HCT116 (cell line): ENCODE measurements at regions not wholly inside any gene's neighbourhood (a gene's known extent, or its start where the extent isn't known, plus 50 kb on each side); places are given as distances from the start of the nearest gene placed in this dataset.

Experiments used
- ATAC-seq: fragments of 200-7000 bp; cut with Tn5 transposase; 2 replicates; pipeline ENCODE4 v1.9.1; 2020; ENCODE audit warnings: mild to moderate bottlenecking, moderate library complexity
- BruUV-seq: library from RNA; stranded (reverse); fragments of 400-500 nt; replicated peaks from 2 replicates; lab custom pipeline; 2021; lab: Mats Ljungman, UMichigan
- CTCF ChIA-PET: fragments of 300-600 bp; sonication (Branson Sonifier 250); formaldehyde crosslinking; loops from one replicate; lab custom pipeline; 2021; ENCODE audit warnings: antibody characterized with exemption; lab: Charles Lee
- POLR2A ChIA-PET: fragments of 300-600, 350-600 bp; sonication (Branson Sonifier 250); formaldehyde crosslinking; loops from one replicate; lab custom pipeline; 2021; ENCODE audit warnings: antibody characterized with exemption; lab: Charles Lee
- RAD21 ChIA-PET, 2 experiments: fragments of 300-600 bp; sonication (Branson Sonifier 250); formaldehyde crosslinking; loops; one replicate each; lab custom pipeline; 2023; ENCODE audit warnings: low total read pairs in 2 of 2; ENCODE audit not compliant: uncharacterized antibody in 2 of 2, unreplicated experiment in 2 of 2, low non-redundant PET in 1 of 2; lab: Charles Lee
- DNase-seq: peaks from one replicate; pipeline ENCODE4 v3.0.0-alpha.2; 2010; ENCODE audit warnings: low read depth, low spot score
- H2AFZ ChIP-seq: fragments of 200-600 bp; shearing (Covaris generic), sonication (generic); 2 replicates; pipeline ENCODE4 v1.6.1; 2017; ENCODE audit warnings: low read depth, mixed run types, mixed read lengths, antibody characterized with exemption, low read length; ENCODE audit not compliant: poor library complexity, severe bottlenecking
- H3K27ac ChIP-seq: 2 replicates; pipeline ENCODE4 v1.5.1; 2012; ENCODE audit warnings: low read depth, low read length
- H3K27me3 ChIP-seq: fragments of 200-600 bp; sonication (generic); 2 replicates; pipeline ENCODE4 v1.6.1; 2016; ENCODE audit warnings: mixed run types, low read length, mixed read lengths; ENCODE audit not compliant: insufficient read depth
- H3K36me3 ChIP-seq, 2 experiments: fragments of 200-500 bp in 1 of 2; fragments of 200-600 bp in 1 of 2; sonication (Bioruptor generic) in 1 of 2; sonication (generic) in 1 of 2; 2 replicates each; pipeline versions ENCODE4 v1.5.1 to v1.6.1; 2014 to 2016; ENCODE audit warnings: low read length in 2 of 2, inconsistent platforms in 1 of 2, mixed read lengths in 1 of 2, mixed run types in 1 of 2; ENCODE audit not compliant: insufficient read depth in 2 of 2, control insufficient read depth in 1 of 2
- H3K4me1 ChIP-seq, 2 experiments: fragments of 200-600 bp in 1 of 2; sonication (generic) in 1 of 2; 2 replicates each; pipeline versions ENCODE4 v1.5.1 to v1.6.1; 2012 to 2017; ENCODE audit warnings: low read length in 2 of 2, inconsistent platforms in 1 of 2, mild to moderate bottlenecking in 1 of 2, mixed read lengths in 1 of 2, mixed run types in 1 of 2, moderate library complexity in 1 of 2; ENCODE audit not compliant: insufficient read depth in 2 of 2, control insufficient read depth in 1 of 2
- H3K4me2 ChIP-seq: fragments of 200-600 bp; sonication (generic); 2 replicates; pipeline ENCODE4 v1.6.1; 2017; ENCODE audit warnings: mixed run types, low read length, mixed read lengths
- H3K4me3 ChIP-seq, 2 experiments: fragments of 200-600 bp in 1 of 2; sonication (generic) in 1 of 2; replicated peaks in 1 of 2; 2 replicates each; pipeline ENCODE4 v1.5.1; 2011 to 2016; ENCODE audit warnings: low read length in 2 of 2, control low read depth in 1 of 2, low read depth in 1 of 2, mild to moderate bottlenecking in 1 of 2, mixed read lengths in 1 of 2, mixed run types in 1 of 2
- H3K79me2 ChIP-seq: fragments of 200-600 bp; sonication (generic); 2 replicates; pipeline ENCODE4 v1.6.1; 2017; ENCODE audit warnings: mild to moderate bottlenecking, mixed run types, low read length, moderate library complexity, mixed read lengths; ENCODE audit not compliant: insufficient read depth
- H3K9ac ChIP-seq: fragments of 200-600 bp; sonication (generic); 2 replicates; pipeline ENCODE4 v1.6.1; 2016; ENCODE audit warnings: low read length, mixed read lengths
- H3K9me2 ChIP-seq: fragments of 200-600 bp; sonication (generic), shearing (Covaris generic); 2 replicates; pipeline ENCODE4 v1.6.1; 2017; ENCODE audit warnings: mixed run types, mild to moderate bottlenecking, moderate library complexity; ENCODE audit not compliant: insufficient read depth
- H3K9me3 ChIP-seq, 2 experiments: fragments of 200-500 bp in 1 of 2; fragments of 200-600 bp in 1 of 2; sonication (Bioruptor generic) in 1 of 2; sonication (generic) in 1 of 2; 2 replicates each; pipeline ENCODE4 v1.6.1; 2014 to 2017; ENCODE audit warnings: low read length in 2 of 2, mixed read lengths in 2 of 2, inconsistent platforms in 1 of 2, low read depth in 1 of 2, mild to moderate bottlenecking in 1 of 2, mixed run types in 1 of 2, moderate library complexity in 1 of 2; ENCODE audit not compliant: control insufficient read depth in 1 of 2, insufficient read depth in 1 of 2
- H4K20me1 ChIP-seq: fragments of 200-600 bp; sonication (generic), shearing (Covaris generic); 2 replicates; pipeline ENCODE4 v1.6.1; 2017; ENCODE audit warnings: mixed run types, mild to moderate bottlenecking, moderate library complexity; ENCODE audit not compliant: insufficient read depth
- ATF3 ChIP-seq: IDR thresholded peaks from 2 replicates; pipeline ENCODE4 v1.6.1; 2012
- CEBPB ChIP-seq: IDR thresholded peaks from 2 replicates; pipeline ENCODE4 v1.6.1; 2012; ENCODE audit warnings: low read depth
- EGR1 ChIP-seq: IDR thresholded peaks from 2 replicates; pipeline ENCODE4 v1.6.1; 2012; ENCODE audit warnings: low read depth
- ELF1 ChIP-seq: IDR thresholded peaks from 2 replicates; pipeline ENCODE4 v1.6.1; 2012; ENCODE audit warnings: low read depth, borderline replicate concordance
- EZH2 ChIP-seq: fragments of 200-600 bp; sonication (generic); IDR thresholded peaks from 2 replicates; pipeline ENCODE4 v1.6.1; 2017; ENCODE audit warnings: antibody characterized with exemption, mixed run types
- FOSL1 ChIP-seq: IDR thresholded peaks from 2 replicates; pipeline ENCODE4 v1.6.1; 2012; ENCODE audit warnings: low read depth
- POLR2A ChIP-seq: IDR thresholded peaks from 2 replicates; pipeline ENCODE4 v1.7.0; 2011; ENCODE audit warnings: borderline replicate concordance; ENCODE audit not compliant: insufficient read depth, insufficient read length; ENCODE audit errors: extremely low read depth
- POLR2AphosphoS5 ChIP-seq: IDR thresholded peaks from 2 replicates; pipeline ENCODE4 v1.6.1; 2011; ENCODE audit warnings: mild to moderate bottlenecking, low read depth, low read length, moderate library complexity
- RAD21 ChIP-seq: IDR thresholded peaks from 2 replicates; pipeline ENCODE4 v1.6.1; 2012; ENCODE audit warnings: low read depth, mild to moderate bottlenecking
- SIN3A ChIP-seq: IDR thresholded peaks from 2 replicates; pipeline ENCODE4 v1.6.1; 2012; ENCODE audit warnings: low read depth
- SP1 ChIP-seq: IDR thresholded peaks from 2 replicates; pipeline ENCODE4 v1.6.1; 2012; ENCODE audit warnings: low read depth
- SRF ChIP-seq: IDR thresholded peaks from 2 replicates; pipeline ENCODE4 v1.6.1; 2012; ENCODE audit warnings: low read depth
- TCF7L2 ChIP-seq: IDR thresholded peaks from 2 replicates; pipeline ENCODE4 v1.7.0; 2011; ENCODE audit warnings: borderline replicate concordance, inconsistent platforms; ENCODE audit not compliant: insufficient read depth, insufficient read length; ENCODE audit errors: extremely low read depth
- YY1 ChIP-seq: IDR thresholded peaks from 2 replicates; pipeline ENCODE4 v1.6.1; 2011; ENCODE audit warnings: low read length, low read depth, moderate library complexity, mild to moderate bottlenecking; ENCODE audit not compliant: insufficient replicate concordance; ENCODE audit errors: extremely low read depth
- ZFX ChIP-seq: fragments of 450-650 bp; IDR thresholded peaks from 2 replicates; pipeline ENCODE4 v1.6.1; 2017
- ZNF274 ChIP-seq: fragments of 200-500 bp; sonication (Bioruptor generic); IDR thresholded peaks from 2 replicates; pipeline ENCODE4 v1.6.1; 2014; ENCODE audit warnings: mild to moderate bottlenecking, low read depth, low read length, inconsistent platforms
- intact Hi-C: fragments of 100-400 bp; cut with micrococcal nuclease; formaldehyde crosslinking; loops from 2 replicates; pipeline ENCODE4 v1.10.0; 2022
- TF ChIP-seq, protein P1 (sequence below): IDR thresholded peaks from 2 replicates; pipeline ENCODE4 v1.6.1; 2011; ENCODE audit warnings: mild to moderate bottlenecking, low read length, moderate library complexity; ENCODE audit not compliant: insufficient replicate concordance; ENCODE audit errors: extremely low read depth
- TF ChIP-seq, protein P2 (sequence below): IDR thresholded peaks from 2 replicates; pipeline ENCODE4 v1.6.1; 2012
- TF ChIP-seq, protein P3 (sequence below): IDR thresholded peaks from 2 replicates; pipeline ENCODE4 v1.6.1; 2012; ENCODE audit warnings: low read depth
- TF ChIP-seq, protein P4 (sequence below), 3 experiments: fragments of 200-600 bp in 1 of 3; sonication (generic) in 1 of 3; IDR thresholded peaks in 2 of 3; conservative IDR thresholded peaks in 1 of 3; 2 replicates each; pipeline ENCODE4 v1.5.1; 2012 to 2017; ENCODE audit warnings: low read depth in 2 of 3, low read length in 2 of 3, antibody characterized with exemption in 1 of 3, borderline replicate concordance in 1 of 3, control low read depth in 1 of 3, mild to moderate bottlenecking in 1 of 3, mixed read lengths in 1 of 3, mixed run types in 1 of 3, moderate library complexity in 1 of 3; ENCODE audit not compliant: insufficient read depth in 1 of 3

GRCh38 chr1:221442056-221442455, 299.8 kb downstream of the DUSP10 start:
- BruUV-seq: no TSS peak
- H3K27me3 ChIP-seq: no peaks in the 10 kb centered on the region
- ChIA-PET RAD21 (no interaction called here), CTCF (no interaction called here), POLR2A (no interaction called here)
- TF ChIP-seq FOSL1 (no peak), POLR2AphosphoS5 (no peak), TCF7L2 (no peak), CEBPB (no peak), SIN3A (no peak), POLR2A (no peak), ZFX (no peak), ZNF274 (no peak), ELF1 (no peak), EGR1 (no peak), ATF3 (no peak), SRF (no peak), EZH2 (no peak), YY1 (no peak), SP1 (no peak), RAD21 (no peak)
- TF ChIP-seq, protein P1, sequence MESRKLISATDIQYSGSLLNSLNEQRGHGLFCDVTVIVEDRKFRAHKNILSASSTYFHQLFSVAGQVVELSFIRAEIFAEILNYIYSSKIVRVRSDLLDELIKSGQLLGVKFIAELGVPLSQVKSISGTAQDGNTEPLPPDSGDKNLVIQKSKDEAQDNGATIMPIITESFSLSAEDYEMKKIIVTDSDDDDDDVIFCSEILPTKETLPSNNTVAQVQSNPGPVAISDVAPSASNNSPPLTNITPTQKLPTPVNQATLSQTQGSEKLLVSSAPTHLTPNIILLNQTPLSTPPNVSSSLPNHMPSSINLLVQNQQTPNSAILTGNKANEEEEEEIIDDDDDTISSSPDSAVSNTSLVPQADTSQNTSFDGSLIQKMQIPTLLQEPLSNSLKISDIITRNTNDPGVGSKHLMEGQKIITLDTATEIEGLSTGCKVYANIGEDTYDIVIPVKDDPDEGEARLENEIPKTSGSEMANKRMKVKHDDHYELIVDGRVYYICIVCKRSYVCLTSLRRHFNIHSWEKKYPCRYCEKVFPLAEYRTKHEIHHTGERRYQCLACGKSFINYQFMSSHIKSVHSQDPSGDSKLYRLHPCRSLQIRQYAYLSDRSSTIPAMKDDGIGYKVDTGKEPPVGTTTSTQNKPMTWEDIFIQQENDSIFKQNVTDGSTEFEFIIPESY: no peak
- TF ChIP-seq, protein P2, sequence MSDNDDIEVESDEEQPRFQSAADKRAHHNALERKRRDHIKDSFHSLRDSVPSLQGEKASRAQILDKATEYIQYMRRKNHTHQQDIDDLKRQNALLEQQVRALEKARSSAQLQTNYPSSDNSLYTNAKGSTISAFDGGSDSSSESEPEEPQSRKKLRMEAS: no peak
- TF ChIP-seq, protein P3, sequence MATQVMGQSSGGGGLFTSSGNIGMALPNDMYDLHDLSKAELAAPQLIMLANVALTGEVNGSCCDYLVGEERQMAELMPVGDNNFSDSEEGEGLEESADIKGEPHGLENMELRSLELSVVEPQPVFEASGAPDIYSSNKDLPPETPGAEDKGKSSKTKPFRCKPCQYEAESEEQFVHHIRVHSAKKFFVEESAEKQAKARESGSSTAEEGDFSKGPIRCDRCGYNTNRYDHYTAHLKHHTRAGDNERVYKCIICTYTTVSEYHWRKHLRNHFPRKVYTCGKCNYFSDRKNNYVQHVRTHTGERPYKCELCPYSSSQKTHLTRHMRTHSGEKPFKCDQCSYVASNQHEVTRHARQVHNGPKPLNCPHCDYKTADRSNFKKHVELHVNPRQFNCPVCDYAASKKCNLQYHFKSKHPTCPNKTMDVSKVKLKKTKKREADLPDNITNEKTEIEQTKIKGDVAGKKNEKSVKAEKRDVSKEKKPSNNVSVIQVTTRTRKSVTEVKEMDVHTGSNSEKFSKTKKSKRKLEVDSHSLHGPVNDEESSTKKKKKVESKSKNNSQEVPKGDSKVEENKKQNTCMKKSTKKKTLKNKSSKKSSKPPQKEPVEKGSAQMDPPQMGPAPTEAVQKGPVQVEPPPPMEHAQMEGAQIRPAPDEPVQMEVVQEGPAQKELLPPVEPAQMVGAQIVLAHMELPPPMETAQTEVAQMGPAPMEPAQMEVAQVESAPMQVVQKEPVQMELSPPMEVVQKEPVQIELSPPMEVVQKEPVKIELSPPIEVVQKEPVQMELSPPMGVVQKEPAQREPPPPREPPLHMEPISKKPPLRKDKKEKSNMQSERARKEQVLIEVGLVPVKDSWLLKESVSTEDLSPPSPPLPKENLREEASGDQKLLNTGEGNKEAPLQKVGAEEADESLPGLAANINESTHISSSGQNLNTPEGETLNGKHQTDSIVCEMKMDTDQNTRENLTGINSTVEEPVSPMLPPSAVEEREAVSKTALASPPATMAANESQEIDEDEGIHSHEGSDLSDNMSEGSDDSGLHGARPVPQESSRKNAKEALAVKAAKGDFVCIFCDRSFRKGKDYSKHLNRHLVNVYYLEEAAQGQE: no peak
- TF ChIP-seq, protein P4, sequence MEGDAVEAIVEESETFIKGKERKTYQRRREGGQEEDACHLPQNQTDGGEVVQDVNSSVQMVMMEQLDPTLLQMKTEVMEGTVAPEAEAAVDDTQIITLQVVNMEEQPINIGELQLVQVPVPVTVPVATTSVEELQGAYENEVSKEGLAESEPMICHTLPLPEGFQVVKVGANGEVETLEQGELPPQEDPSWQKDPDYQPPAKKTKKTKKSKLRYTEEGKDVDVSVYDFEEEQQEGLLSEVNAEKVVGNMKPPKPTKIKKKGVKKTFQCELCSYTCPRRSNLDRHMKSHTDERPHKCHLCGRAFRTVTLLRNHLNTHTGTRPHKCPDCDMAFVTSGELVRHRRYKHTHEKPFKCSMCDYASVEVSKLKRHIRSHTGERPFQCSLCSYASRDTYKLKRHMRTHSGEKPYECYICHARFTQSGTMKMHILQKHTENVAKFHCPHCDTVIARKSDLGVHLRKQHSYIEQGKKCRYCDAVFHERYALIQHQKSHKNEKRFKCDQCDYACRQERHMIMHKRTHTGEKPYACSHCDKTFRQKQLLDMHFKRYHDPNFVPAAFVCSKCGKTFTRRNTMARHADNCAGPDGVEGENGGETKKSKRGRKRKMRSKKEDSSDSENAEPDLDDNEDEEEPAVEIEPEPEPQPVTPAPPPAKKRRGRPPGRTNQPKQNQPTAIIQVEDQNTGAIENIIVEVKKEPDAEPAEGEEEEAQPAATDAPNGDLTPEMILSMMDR (IDR thresholded peaks at IDR 0.05 in 2 of 3, conservative IDR thresholded peaks at IDR 0.05 in 1 of 3; ENCODE audit: borderline replicate concordance in 1 of 3, insufficient read depth in 1 of 3, low read depth in 2 of 3, low read length in 2 of 3): no peak
- DNase-seq: no peak
- no peak overlapping the region for H3K4me3 ChIP-seq
- no peaks in the 10 kb centered on the region for H3K36me3 ChIP-seq
- no peak overlapping the region for H3K4me2 ChIP-seq
- H3K79me2 ChIP-seq: no peaks in the 10 kb centered on the region
- no peaks in the 10 kb centered on the region for H3K9me3 ChIP-seq
- H3K4me1 ChIP-seq: peaks cover 34 to 43% of the 10 kb centered on the region in 2 experiments
- ATAC-seq: no peak
- intact Hi-C loops: no loop called here
- peak overlapping the region; percentile 61 for H2AFZ ChIP-seq
- H3K27ac ChIP-seq: no peak overlapping the region
- no peaks in the 10 kb centered on the region for H4K20me1 ChIP-seq
- no peak overlapping the region for H3K9ac ChIP-seq
- no peaks in the 10 kb centered on the region for H3K9me2 ChIP-seq
